GM12864 (cell line): ENCODE measurements at regions not wholly inside any gene's neighbourhood (a gene's known extent, or its start where the extent isn't known, plus 50 kb on each side); places are given as distances from the start of the nearest gene placed in this dataset.

Source experiments
- DNase-seq: peaks from one replicate; pipeline ENCODE4 v3.0.0-alpha.2; 2011; ENCODE audit warnings: low read depth
- H3K4me3 ChIP-seq: 2 replicates; pipeline ENCODE4 v1.5.1; 2011; ENCODE audit warnings: mild to moderate bottlenecking, low read depth, low read length, control low read depth
- TF ChIP-seq, protein P1 (sequence below): IDR thresholded peaks from 2 replicates; pipeline ENCODE4 v1.5.1; 2011; ENCODE audit warnings: low read depth, mild to moderate bottlenecking, moderate library complexity, low read length, control low read depth, inconsistent platforms; ENCODE audit errors: missing control alignments

DNA sequence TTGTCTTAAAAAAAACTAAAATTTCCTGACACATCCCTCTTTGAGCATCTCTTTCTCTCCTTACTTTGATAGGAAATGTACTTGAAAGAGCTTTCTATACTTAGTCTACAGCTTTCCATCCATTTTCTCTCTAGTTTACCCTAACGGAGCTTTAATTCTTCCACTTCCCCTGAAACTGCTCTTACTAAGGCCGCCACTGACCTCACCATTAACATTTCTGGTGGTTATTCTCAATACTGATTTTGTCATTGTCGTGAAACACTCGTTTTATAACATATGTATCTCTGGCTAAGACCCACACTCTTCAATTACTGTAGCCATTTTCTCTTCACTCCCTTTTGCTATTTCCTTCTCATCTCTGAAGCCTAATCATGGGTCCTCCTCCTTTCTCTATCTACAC lies 262.0 kb upstream of the FERD3L start:
- TF ChIP-seq, protein P1, sequence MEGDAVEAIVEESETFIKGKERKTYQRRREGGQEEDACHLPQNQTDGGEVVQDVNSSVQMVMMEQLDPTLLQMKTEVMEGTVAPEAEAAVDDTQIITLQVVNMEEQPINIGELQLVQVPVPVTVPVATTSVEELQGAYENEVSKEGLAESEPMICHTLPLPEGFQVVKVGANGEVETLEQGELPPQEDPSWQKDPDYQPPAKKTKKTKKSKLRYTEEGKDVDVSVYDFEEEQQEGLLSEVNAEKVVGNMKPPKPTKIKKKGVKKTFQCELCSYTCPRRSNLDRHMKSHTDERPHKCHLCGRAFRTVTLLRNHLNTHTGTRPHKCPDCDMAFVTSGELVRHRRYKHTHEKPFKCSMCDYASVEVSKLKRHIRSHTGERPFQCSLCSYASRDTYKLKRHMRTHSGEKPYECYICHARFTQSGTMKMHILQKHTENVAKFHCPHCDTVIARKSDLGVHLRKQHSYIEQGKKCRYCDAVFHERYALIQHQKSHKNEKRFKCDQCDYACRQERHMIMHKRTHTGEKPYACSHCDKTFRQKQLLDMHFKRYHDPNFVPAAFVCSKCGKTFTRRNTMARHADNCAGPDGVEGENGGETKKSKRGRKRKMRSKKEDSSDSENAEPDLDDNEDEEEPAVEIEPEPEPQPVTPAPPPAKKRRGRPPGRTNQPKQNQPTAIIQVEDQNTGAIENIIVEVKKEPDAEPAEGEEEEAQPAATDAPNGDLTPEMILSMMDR = no peak
- no peak overlapping the region for H3K4me3 ChIP-seq
- no peak for DNase-seq

DNA sequence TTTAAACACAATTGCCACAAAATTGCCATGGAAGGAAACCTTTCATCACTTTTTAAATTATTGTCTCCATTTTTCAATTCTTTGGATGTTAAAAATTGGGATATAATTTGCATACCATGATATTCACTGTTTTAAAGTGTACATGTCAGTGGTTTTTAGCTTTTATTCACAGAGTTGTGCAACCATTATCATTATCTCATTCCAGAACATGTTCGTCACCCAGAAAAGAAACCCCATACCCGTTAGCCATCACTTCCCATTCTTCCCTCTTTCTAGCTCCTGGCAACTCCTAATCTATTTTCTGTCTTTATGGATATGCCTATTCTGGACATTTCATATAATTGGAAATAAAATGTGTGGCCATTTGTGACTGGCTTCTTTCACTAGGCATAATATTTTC lies 260.3 kb upstream of the FERD3L start:
- no peak overlapping the region for H3K4me3 ChIP-seq
- DNase-seq = no peak
- TF ChIP-seq, protein P1 = no peak

DNA sequence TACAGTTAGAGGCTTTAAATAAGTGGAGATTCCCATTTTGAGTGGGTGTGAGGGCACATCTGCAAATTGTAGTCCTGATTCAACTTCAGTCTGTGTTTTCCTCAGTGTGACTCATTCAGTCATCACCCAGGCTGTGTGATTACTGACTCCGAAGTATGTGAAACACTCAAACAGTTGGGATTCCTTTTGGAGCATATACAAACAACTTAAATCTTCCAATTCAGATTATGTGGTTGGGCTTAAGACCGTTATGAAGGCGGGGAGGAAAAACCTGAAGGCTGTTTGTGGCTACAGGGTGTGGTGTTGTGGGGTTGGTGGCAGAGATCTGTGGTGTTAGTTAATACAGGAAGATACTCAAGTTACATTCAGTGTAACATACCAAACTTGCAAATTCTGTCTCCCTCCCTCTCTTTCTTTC lies 259.7 kb upstream of the FERD3L start:
- TF ChIP-seq, protein P1 = no peak
- DNase-seq = no peak
- no peak overlapping the region for H3K4me3 ChIP-seq

DNA sequence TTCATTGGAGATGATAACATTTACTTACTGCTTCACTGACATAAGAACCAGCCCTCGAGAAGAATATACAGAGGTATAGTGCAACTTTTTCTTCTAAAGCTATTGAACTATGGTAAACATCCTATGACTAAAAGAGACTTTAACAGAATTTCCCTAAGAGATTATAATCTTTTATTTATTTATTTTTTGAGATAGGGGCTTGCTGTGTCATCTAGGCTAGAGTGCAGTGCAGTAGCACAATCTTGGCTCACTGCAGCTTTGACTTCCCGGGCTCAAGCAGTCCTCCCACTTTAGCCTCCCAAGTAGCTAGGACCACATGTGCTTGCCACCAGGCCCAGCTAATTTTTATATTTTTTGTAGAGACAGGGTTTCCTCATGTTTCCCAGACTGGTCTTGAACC lies 258.5 kb upstream of the FERD3L start:
- DNase-seq = no peak
- H3K4me3 ChIP-seq = no peak overlapping the region
- TF ChIP-seq, protein P1 = no peak

DNA sequence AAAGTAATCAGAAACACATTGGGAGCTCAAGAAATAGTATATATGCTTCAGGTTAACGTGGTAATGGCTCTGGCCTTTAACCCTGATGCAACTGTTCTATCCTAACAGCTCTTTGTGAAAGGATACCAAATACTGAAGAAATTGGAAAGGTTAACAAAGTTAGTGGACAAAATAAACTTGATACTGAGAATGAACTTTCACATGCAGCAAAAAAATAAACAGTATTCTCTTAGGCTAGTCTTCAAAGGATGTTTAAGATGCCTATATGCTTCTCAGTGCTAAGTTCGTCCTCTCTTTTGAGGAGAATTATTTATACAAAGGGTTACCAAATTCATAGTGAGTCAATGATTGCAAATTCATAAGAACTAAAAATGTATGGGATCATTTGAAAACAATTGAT lies 256.2 kb upstream of the FERD3L start:
- no peak overlapping the region for H3K4me3 ChIP-seq
- TF ChIP-seq, protein P1 = no peak
- no peak for DNase-seq

GRCh38 chr7:19400758-19401254 lies 255.6 kb upstream of the FERD3L start:
- TF ChIP-seq, protein P1 = no peak
- DNase-seq = no peak
- H3K4me3 ChIP-seq = no peak overlapping the region

- TF ChIP-seq, protein P1 = no peak
- no peak for DNase-seq
- H3K4me3 ChIP-seq = no peak overlapping the region
These were observed 252.7 kb upstream of the FERD3L start for GRCh38 chr7:19397911-19398310.
